ENCODE measurements at regions not wholly inside any gene's neighbourhood (a gene's known extent, or its start where the extent isn't known, plus 50 kb on each side); places are given as distances from the start of the nearest gene placed in this dataset.

DNA sequence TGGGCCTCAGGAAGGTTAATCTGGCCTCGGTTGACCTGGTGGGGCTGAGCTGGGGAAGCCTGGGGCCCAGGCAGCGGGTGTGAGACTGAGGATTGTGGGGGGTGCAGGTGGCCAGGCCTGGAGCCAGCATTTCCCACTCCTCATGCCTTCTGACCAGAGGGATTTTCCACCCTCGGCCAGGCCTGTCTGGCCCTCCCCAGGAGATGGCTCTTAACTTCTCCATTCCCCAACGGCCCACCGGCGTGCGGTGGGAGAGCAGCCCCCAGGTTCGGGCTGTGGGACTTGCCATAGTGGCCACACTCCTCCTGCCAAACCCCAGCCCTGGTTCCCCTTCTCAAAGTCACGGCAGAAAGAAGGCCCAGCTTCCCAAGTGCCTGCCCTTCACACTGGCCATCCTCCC, 126.5 kb upstream of the RUNX3 start:
- Histone ChIP-seq H3K4me3 (ENCODE audit: low read length) (no peak overlapping the region), H3K79me1 (ENCODE audit: low read length) (no peaks in the 10 kb centered on the region), H3K56ac (ENCODE audit: low read length) (no peak overlapping the region), H2BK15ac (replicated peaks; ENCODE audit: low read depth) (no peak overlapping the region), H3K27me3 (ENCODE audit: insufficient read depth, low read length, poor library complexity) (no peaks in the 10 kb centered on the region), H4K5ac (ENCODE audit: low read length) (no peak overlapping the region), H3K23ac (ENCODE audit: low read length) (no peak overlapping the region), H4K8ac (ENCODE audit: low read depth, low read length) (no peak overlapping the region), H3K79me2 (ENCODE audit: control insufficient read depth, insufficient read depth, low read length) (no peaks in the 10 kb centered on the region), H3K18ac (ENCODE audit: low read length) (no peak overlapping the region), H3K4me2 (ENCODE audit: low read length) (no peak overlapping the region), H3K36me3 (ENCODE audit: control insufficient read depth, insufficient read depth, low read length) (no peaks in the 10 kb centered on the region), H2AK5ac (ENCODE audit: low read length) (no peak overlapping the region), H3K4ac (ENCODE audit: low read depth, low read length) (no peak overlapping the region), H3K9ac (ENCODE audit: low read length) (no peak overlapping the region), H2BK5ac (ENCODE audit: low read length) (no peak overlapping the region), H3K27ac (ENCODE audit: low read depth, low read length) (no peak overlapping the region), H3K4me1 (ENCODE audit: control insufficient read depth, low read depth, low read length) (no peaks in the 10 kb centered on the region), H2BK120ac (ENCODE audit: low read depth, low read length) (no peak overlapping the region)
- WGBS (ENCODE audit: extremely low coverage, insufficient coverage, low lambda C conversion rate) = no CpG with 5 or more reads among the region's 9 CpGs
- DNase-seq = no peak

DNA sequence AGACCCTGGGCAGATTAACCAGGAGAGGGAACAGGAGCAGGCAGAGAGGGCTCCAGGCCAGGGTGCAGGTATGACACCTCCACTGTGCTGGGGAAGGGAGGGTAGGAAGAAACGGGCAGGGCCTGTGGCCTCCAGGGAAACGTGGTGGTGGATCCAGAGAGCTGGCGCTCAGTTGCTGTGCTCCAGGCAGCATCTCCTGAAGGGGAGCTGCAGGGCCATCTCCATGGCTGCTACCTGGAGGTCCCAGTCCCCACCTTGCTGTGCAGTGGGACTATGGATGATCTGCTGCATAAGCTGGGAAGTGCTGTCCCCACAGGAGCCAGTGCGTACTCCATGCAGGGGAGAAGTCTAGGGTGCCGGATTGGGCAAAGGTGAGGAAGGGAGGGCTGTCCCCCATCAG, 125.9 kb upstream of the RUNX3 start:
- no peak overlapping the region for H2BK120ac ChIP-seq (ENCODE audit: low read depth, low read length)
- H3K27me3 ChIP-seq (ENCODE audit: insufficient read depth, low read length, poor library complexity) = no peaks in the 10 kb centered on the region
- no peak overlapping the region for H3K56ac ChIP-seq (ENCODE audit: low read length)
- no peaks in the 10 kb centered on the region for H3K79me2 ChIP-seq (ENCODE audit: control insufficient read depth, insufficient read depth, low read length)
- no peak overlapping the region for H3K18ac ChIP-seq (ENCODE audit: low read length)
- H2AK5ac ChIP-seq (ENCODE audit: low read length) = no peak overlapping the region
- no CpG with 5 or more reads among the region's 5 CpGs for WGBS (ENCODE audit: extremely low coverage, insufficient coverage, low lambda C conversion rate)
- H4K8ac ChIP-seq (ENCODE audit: low read depth, low read length) = no peak overlapping the region
- no peak overlapping the region for H3K4ac ChIP-seq (ENCODE audit: low read depth, low read length)
- no peaks in the 10 kb centered on the region for H3K79me1 ChIP-seq (ENCODE audit: low read length)
- H2BK5ac ChIP-seq (ENCODE audit: low read length) = no peak overlapping the region
- H3K9ac ChIP-seq (ENCODE audit: low read length) = no peak overlapping the region
- H3K4me2 ChIP-seq (ENCODE audit: low read length) = no peak overlapping the region
- no peak overlapping the region for H3K27ac ChIP-seq (ENCODE audit: low read depth, low read length)
- DNase-seq = no peak
- no peak overlapping the region for H2BK15ac ChIP-seq (replicated peaks; ENCODE audit: low read depth)
- no peaks in the 10 kb centered on the region for H3K4me1 ChIP-seq (ENCODE audit: control insufficient read depth, low read depth, low read length)
- no peak overlapping the region for H3K23ac ChIP-seq (ENCODE audit: low read length)
- H4K5ac ChIP-seq (ENCODE audit: low read length) = no peak overlapping the region
- H3K36me3 ChIP-seq (ENCODE audit: control insufficient read depth, insufficient read depth, low read length) = no peaks in the 10 kb centered on the region
- no peak overlapping the region for H3K4me3 ChIP-seq (ENCODE audit: low read length)

DNA sequence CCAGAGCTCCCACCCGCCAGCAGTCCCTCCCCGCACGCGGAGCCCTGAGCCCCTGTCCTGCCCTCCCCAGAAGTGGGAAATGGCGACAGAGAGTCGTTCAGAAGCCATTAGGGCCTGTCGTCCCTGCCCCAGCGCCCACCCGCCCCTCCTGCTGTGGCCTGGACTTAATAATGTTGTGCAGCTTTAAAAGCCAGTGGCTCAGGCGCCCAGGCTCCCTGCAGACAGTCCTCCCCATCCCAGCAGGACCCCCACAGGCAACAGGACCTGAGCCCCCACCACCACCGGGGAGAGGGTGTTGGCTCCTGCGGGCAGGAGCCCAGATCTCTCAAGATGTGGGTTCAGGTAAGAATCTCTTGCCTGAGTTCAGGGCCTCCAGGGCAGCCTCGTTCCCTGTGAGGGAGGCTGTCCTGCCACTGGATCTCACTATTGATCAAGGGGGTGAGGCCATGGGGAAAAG, 125.3 kb upstream of the RUNX3 start:
- Histone ChIP-seq H3K18ac (ENCODE audit: low read length) (no peak overlapping the region), H3K79me2 (ENCODE audit: control insufficient read depth, insufficient read depth, low read length) (no peaks in the 10 kb centered on the region), H3K9ac (ENCODE audit: low read length) (no peak overlapping the region), H3K27me3 (ENCODE audit: insufficient read depth, low read length, poor library complexity) (no peaks in the 10 kb centered on the region), H4K5ac (ENCODE audit: low read length) (no peak overlapping the region), H3K4me3 (ENCODE audit: low read length) (no peak overlapping the region), H4K8ac (ENCODE audit: low read depth, low read length) (no peak overlapping the region), H2BK120ac (ENCODE audit: low read depth, low read length) (no peak overlapping the region), H3K36me3 (ENCODE audit: control insufficient read depth, insufficient read depth, low read length) (no peaks in the 10 kb centered on the region), H3K4ac (ENCODE audit: low read depth, low read length) (no peak overlapping the region), H3K4me2 (ENCODE audit: low read length) (no peak overlapping the region), H2BK15ac (replicated peaks; ENCODE audit: low read depth) (no peak overlapping the region), H3K79me1 (ENCODE audit: low read length) (no peaks in the 10 kb centered on the region), H3K56ac (ENCODE audit: low read length) (peak overlapping the region; percentile 56), H2BK5ac (ENCODE audit: low read length) (no peak overlapping the region), H3K23ac (ENCODE audit: low read length) (no peak overlapping the region), H3K4me1 (ENCODE audit: control insufficient read depth, low read depth, low read length) (no peaks in the 10 kb centered on the region), H3K27ac (ENCODE audit: low read depth, low read length) (no peak overlapping the region), H2AK5ac (ENCODE audit: low read length) (no peak overlapping the region)
- WGBS (ENCODE audit: extremely low coverage, insufficient coverage, low lambda C conversion rate) = no CpG with 5 or more reads among the region's 13 CpGs
- no peak for DNase-seq

DNA sequence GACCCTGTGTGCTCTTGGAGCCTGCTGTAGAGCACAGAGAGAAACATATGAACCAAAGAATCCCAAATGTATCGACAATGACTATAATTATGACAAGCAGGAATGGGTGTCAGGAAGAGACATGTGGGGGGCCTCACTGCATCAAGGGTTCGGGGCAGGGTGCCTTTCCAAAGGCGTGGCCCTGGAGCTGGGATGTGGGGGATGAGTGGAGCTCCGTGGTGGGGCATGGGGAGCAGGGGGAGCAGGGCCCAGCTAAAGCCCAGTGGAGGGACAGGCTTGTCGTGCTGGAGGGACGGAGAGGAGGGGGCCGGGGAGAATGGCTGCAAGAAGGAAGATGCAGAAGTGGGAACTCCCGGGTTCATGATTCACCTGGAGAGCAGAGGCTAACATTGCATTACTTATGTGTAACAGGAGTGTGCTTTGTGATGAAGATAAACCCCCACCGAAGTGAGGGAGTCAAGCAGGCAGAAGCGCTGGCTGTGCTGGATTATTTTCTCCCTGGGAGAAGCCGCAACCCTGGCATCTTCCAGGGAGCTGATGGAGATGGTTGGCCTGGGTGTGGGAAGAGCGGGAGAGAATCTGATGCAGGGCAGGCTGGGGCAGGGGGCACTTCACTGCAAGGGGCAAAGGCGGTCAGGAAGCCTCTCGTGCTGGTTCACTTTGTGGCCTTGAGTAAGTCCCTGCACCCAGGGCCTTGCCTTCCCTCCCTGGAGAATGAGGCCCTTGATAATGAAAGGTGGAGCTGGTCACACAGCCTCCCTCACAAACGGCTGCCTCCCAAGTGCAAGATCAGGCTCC, 124.6 kb upstream of the RUNX3 start:
- H3K79me2 ChIP-seq (ENCODE audit: control insufficient read depth, insufficient read depth, low read length) = no peaks in the 10 kb centered on the region
- no peak overlapping the region for H3K18ac ChIP-seq (ENCODE audit: low read length)
- no peak overlapping the region for H3K4me2 ChIP-seq (ENCODE audit: low read length)
- DNase-seq = no peak
- peak overlapping the region; percentile 56 for H3K56ac ChIP-seq (ENCODE audit: low read length)
- no peak overlapping the region for H4K5ac ChIP-seq (ENCODE audit: low read length)
- H3K9ac ChIP-seq (ENCODE audit: low read length) = no peak overlapping the region
- H3K36me3 ChIP-seq (ENCODE audit: control insufficient read depth, insufficient read depth, low read length) = no peaks in the 10 kb centered on the region
- no peak overlapping the region for H4K8ac ChIP-seq (ENCODE audit: low read depth, low read length)
- no peak overlapping the region for H2AK5ac ChIP-seq (ENCODE audit: low read length)
- no peak overlapping the region for H2BK120ac ChIP-seq (ENCODE audit: low read depth, low read length)
- H2BK15ac ChIP-seq (replicated peaks; ENCODE audit: low read depth) = no peak overlapping the region
- no CpG with 5 or more reads among the region's 15 CpGs for WGBS (ENCODE audit: extremely low coverage, insufficient coverage, low lambda C conversion rate)
- H3K27ac ChIP-seq (ENCODE audit: low read depth, low read length) = no peak overlapping the region
- no peak overlapping the region for H3K4ac ChIP-seq (ENCODE audit: low read depth, low read length)
- H3K4me3 ChIP-seq (ENCODE audit: low read length) = no peak overlapping the region
- no peaks in the 10 kb centered on the region for H3K79me1 ChIP-seq (ENCODE audit: low read length)
- H3K4me1 ChIP-seq (ENCODE audit: control insufficient read depth, low read depth, low read length) = no peaks in the 10 kb centered on the region
- H2BK5ac ChIP-seq (ENCODE audit: low read length) = no peak overlapping the region
- H3K27me3 ChIP-seq (ENCODE audit: insufficient read depth, low read length, poor library complexity) = no peaks in the 10 kb centered on the region
- no peak overlapping the region for H3K23ac ChIP-seq (ENCODE audit: low read length)

DNA sequence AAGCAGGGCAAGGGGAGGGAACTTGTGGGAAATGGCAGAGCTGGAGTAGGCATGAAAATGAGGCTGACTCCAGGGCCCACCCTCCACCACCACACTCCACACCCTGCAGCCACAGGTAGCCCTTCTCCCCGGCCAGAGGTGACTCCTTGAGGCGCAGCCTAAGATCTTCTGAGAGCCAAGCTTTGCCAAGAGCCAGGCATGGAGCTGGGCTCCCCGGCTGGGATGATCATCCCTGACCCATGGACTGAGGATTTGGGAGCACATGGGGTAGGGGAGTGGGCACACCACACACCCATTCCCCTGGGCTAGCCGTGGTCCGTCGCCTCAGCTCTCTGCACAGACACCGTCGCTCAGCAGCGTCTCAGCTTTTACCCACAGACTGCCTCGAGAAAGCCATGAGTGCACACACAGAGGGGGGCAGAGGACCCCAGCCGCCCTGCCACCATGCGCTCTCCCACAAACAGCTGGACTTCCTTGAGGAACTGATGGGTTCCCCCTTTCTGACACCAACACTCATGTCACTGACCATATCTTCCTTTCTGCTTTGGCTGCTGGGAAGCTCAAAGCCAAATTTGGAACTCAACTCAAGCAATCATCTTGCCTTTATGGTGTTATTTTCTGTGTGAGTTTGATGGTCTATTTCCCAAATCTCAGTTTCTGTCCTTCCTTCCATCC, 123.6 kb upstream of the RUNX3 start:
- H3K9ac ChIP-seq (ENCODE audit: low read length) = no peak overlapping the region
- H2AK5ac ChIP-seq (ENCODE audit: low read length) = no peak overlapping the region
- H3K27ac ChIP-seq (ENCODE audit: low read depth, low read length) = no peak overlapping the region
- H3K56ac ChIP-seq (ENCODE audit: low read length) = peak overlapping the region; percentile 62
- H3K18ac ChIP-seq (ENCODE audit: low read length) = no peak overlapping the region
- H3K23ac ChIP-seq (ENCODE audit: low read length) = no peak overlapping the region
- H4K5ac ChIP-seq (ENCODE audit: low read length) = no peak overlapping the region
- no peak overlapping the region for H2BK120ac ChIP-seq (ENCODE audit: low read depth, low read length)
- no peaks in the 10 kb centered on the region for H3K79me1 ChIP-seq (ENCODE audit: low read length)
- no CpG with 5 or more reads among the region's 12 CpGs for whole genome bisulfite sequencing (ENCODE audit: extremely low coverage, insufficient coverage, low lambda C conversion rate)
- no peak overlapping the region for H2BK15ac ChIP-seq (replicated peaks; ENCODE audit: low read depth)
- H4K8ac ChIP-seq (ENCODE audit: low read depth, low read length) = no peak overlapping the region
- no peaks in the 10 kb centered on the region for H3K27me3 ChIP-seq (ENCODE audit: insufficient read depth, low read length, poor library complexity)
- H3K4ac ChIP-seq (ENCODE audit: low read depth, low read length) = no peak overlapping the region
- H3K4me1 ChIP-seq (ENCODE audit: control insufficient read depth, low read depth, low read length) = no peaks in the 10 kb centered on the region
- H3K4me2 ChIP-seq (ENCODE audit: low read length) = no peak overlapping the region
- no peak overlapping the region for H3K4me3 ChIP-seq (ENCODE audit: low read length)
- no peaks in the 10 kb centered on the region for H3K79me2 ChIP-seq (ENCODE audit: control insufficient read depth, insufficient read depth, low read length)
- H2BK5ac ChIP-seq (ENCODE audit: low read length) = no peak overlapping the region
- H3K36me3 ChIP-seq (ENCODE audit: control insufficient read depth, insufficient read depth, low read length) = no peaks in the 10 kb centered on the region
- no peak for DNase-seq
